ENCODE measurements at regions not wholly inside any gene's neighbourhood (a gene's known extent, or its start where the extent isn't known, plus 50 kb on each side); places are given as distances from the start of the nearest gene placed in this dataset.

GRCh38 chr10:80870282-80870681, 332.6 kb downstream of the SH2D4B start:
- TF ChIP-seq CTCF (IDR thresholded peaks at IDR 0.05), result no peak
- no peak for TF ChIP-seq POLR2AphosphoS5 (IDR thresholded peaks at IDR 0.05)
- TF ChIP-seq EP300 (IDR thresholded peaks at IDR 0.05), result no peak
- no peak for TF ChIP-seq POLR2A (IDR thresholded peaks at IDR 0.05)
